ENCODE measurements at regions not wholly inside any gene's neighbourhood (a gene's known extent, or its start where the extent isn't known, plus 50 kb on each side); places are given as distances from the start of the nearest gene placed in this dataset.

DNA sequence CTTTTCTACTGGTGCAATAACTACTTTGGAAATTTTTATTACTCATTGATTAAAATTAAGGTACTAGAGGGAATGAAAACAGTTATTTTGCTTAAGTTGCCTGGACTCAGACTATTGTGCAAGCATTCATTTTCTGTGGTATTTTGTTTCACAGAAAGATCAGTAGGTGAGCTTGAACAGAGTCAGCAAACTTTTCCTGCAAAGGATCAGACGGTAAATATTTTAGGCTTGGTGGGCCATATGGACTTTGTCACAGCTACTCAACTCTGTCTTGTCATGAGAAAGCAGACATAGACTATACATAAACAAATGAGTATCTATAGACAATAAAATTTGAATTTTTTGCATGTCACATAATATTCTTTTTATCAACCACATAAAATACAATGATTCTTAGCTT is 1036.4 kb downstream of the NR2F1-AS1 start:
- TF ChIP-seq, protein P1, sequence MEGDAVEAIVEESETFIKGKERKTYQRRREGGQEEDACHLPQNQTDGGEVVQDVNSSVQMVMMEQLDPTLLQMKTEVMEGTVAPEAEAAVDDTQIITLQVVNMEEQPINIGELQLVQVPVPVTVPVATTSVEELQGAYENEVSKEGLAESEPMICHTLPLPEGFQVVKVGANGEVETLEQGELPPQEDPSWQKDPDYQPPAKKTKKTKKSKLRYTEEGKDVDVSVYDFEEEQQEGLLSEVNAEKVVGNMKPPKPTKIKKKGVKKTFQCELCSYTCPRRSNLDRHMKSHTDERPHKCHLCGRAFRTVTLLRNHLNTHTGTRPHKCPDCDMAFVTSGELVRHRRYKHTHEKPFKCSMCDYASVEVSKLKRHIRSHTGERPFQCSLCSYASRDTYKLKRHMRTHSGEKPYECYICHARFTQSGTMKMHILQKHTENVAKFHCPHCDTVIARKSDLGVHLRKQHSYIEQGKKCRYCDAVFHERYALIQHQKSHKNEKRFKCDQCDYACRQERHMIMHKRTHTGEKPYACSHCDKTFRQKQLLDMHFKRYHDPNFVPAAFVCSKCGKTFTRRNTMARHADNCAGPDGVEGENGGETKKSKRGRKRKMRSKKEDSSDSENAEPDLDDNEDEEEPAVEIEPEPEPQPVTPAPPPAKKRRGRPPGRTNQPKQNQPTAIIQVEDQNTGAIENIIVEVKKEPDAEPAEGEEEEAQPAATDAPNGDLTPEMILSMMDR (IDR thresholded peaks at IDR 0.05): no peak
- TF ChIP-seq POLR2A (IDR thresholded peaks at IDR 0.05): no peak
- peak in 1 of 3 donors; percentile 34 for TF ChIP-seq POLR2AphosphoS5 (IDR thresholded peaks at IDR 0.05)
- no peak for TF ChIP-seq EP300 (IDR thresholded peaks at IDR 0.05; ENCODE audit: low read depth)
